AG10803 (cell line): ENCODE measurements at regions not wholly inside any gene's neighbourhood (a gene's known extent, or its start where the extent isn't known, plus 50 kb on each side); places are given as distances from the start of the nearest gene placed in this dataset.

Experiments used
- DNase-seq: peaks from one replicate; pipeline ENCODE4 v3.0.0; 2010; ENCODE audit warnings: low read depth
- H3K4me3 ChIP-seq: 2 replicates; pipeline ENCODE4 v1.5.1; 2011; ENCODE audit warnings: mild to moderate bottlenecking, low read length, control low read depth
- CTCF ChIP-seq: conservative IDR thresholded peaks from 2 replicates; pipeline ENCODE4 v1.5.1; 2011; ENCODE audit warnings: mild to moderate bottlenecking, low read length, control low read depth, inconsistent platforms

DNA sequence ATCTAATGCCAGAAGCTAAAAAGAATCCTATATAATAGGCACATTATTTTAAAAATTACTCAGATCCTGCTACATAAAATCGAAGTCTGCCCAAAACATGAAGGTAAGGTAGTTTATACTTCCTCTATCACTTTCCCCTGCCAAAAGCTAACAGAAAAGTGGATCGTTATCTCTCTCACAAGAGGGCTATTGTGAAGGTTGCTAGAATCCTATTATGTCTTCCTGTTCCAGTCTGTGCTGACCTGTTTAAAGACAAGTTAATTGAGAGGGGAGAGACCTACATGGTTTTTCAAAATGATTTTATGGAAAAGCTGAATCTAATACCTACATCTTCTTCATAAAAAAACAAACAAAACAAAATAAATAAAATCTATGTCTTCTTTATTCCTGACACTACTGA is 1410.9 kb upstream of the CDH8 start:
- no peak overlapping the region for H3K4me3 ChIP-seq
- DNase-seq: no peak
- no peak for TF ChIP-seq CTCF

GRCh38 chr16:63442246-63442645 is 1406.0 kb upstream of the CDH8 start:
- no peak for TF ChIP-seq CTCF

DNA sequence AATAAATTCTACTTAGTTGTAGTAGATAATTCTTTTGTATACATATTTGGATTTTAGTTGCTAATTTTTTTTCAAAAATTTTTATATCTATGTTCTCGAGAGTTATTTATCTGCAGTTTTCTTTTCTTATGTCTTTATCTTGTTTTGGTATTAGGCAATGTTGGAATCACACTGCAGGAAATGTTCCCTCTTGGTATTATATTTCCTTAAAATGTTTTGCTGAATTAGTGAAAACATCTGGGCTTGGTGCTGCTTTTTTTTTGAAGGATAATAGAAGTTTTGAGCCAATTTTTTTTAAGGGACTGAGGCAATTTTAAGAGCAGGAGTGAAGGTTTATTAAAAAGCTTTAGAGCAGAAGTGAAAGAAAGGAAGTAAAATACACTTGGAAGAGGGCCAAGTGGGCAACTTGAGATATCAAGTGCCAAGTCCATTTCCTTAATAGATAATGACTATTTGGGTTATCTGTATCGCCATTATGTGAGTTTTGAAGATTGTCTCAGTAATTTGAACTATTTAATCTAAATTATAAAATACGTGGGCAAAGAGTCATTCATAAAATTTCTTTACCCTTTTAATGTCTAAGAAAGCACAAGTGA is 1390.1 kb upstream of the CDH8 start:
- DNase-seq: no peak
- H3K4me3 ChIP-seq: no peak overlapping the region
- TF ChIP-seq CTCF: no peak

More at GRCh38 chr16:63442246-63442645, 1406.0 kb upstream of the CDH8 start:
- no peak for DNase-seq
- H3K4me3 ChIP-seq: no peak overlapping the region

GRCh38 chr16:63422715-63423114 is 1386.5 kb upstream of the CDH8 start:
- DNase-seq: no peak
- TF ChIP-seq CTCF: no peak
- no peak overlapping the region for H3K4me3 ChIP-seq

DNA sequence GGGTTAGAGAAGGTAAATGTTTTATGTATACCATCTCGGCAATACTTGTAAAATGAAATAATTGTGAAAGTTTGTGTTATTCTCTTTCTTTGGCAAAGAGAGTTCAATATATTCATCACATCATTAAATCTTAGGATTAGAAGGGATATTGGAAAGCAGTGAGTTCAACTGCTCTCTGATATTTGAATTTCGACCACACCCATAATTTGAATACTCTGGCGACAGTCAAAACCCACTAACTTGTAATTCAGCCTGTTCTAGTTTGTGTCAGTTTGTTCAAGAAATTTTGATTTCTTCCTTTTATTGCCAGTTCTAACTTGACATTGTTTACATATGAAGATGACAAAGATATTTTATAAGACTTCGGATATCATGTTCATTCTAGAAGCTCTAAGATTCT is 1380.5 kb upstream of the CDH8 start:
- no peak for DNase-seq
- H3K4me3 ChIP-seq: no peak overlapping the region
- TF ChIP-seq CTCF: no peak

GRCh38 chr16:63415014-63415413 is 1378.8 kb upstream of the CDH8 start:
- no peak for DNase-seq
- no peak for TF ChIP-seq CTCF
- no peak overlapping the region for H3K4me3 ChIP-seq

DNA sequence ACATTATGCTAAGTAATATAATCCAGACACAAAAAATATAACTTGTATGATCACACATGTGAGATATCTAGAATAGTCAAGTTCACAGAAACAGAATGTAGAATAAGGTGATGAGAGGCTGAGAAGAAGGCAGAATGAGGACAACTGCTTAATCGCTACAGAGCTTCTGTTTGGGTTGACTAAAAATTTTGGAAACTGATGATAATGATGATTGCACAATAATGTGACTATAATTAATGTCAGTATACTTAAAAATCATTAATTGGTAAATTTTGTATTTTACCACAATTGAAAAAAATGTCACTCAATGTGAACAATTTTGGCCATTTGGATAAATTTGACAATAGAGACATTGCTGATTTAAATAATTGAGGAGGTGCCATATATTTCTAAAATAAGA is 1374.4 kb upstream of the CDH8 start:
- no peak overlapping the region for H3K4me3 ChIP-seq
- TF ChIP-seq CTCF: no peak
- DNase-seq: no peak
